DOHH2 (cell line): ENCODE measurements at regions not wholly inside any gene's neighbourhood (a gene's known extent, or its start where the extent isn't known, plus 50 kb on each side); places are given as distances from the start of the nearest gene placed in this dataset.

Experiments
- H3F3A ChIP-seq: fragments of 200-600 bp; sonication (generic), shearing (Covaris generic); 2 replicates; pipeline ENCODE4 v1.6.0; 2016; ENCODE audit warnings: antibody characterized with exemption, mild to moderate bottlenecking; ENCODE audit not compliant: control insufficient read depth, insufficient read depth
- H3K27ac ChIP-seq: fragments of 200-600 bp; sonication (generic); 2 replicates; pipeline ENCODE4 v1.5.1; 2014; ENCODE audit warnings: low read depth, mild to moderate bottlenecking, low read length, moderate library complexity
- H3K27me3 ChIP-seq: fragments of 200-600 bp; sonication (generic); 2 replicates; pipeline ENCODE4 v1.6.1; 2014; ENCODE audit warnings: mild to moderate bottlenecking, low read length, mixed read lengths; ENCODE audit not compliant: control insufficient read depth
- H3K36me3 ChIP-seq: fragments of 200-600 bp; sonication (generic); 2 replicates; pipeline ENCODE4 v1.6.1; 2014; ENCODE audit warnings: mild to moderate bottlenecking, low read length, moderate library complexity, mixed read lengths; ENCODE audit not compliant: control insufficient read depth
- H3K4me1 ChIP-seq: fragments of 200-600 bp; sonication (generic); 2 replicates; pipeline ENCODE4 v1.6.1; 2014; ENCODE audit warnings: mild to moderate bottlenecking, low read length, mixed read lengths; ENCODE audit not compliant: control insufficient read depth
- H3K4me2 ChIP-seq: fragments of 200-600 bp; sonication (generic); 2 replicates; pipeline ENCODE4 v1.6.0; 2014; ENCODE audit warnings: mild to moderate bottlenecking, low read length, moderate library complexity
- H3K4me3 ChIP-seq: fragments of 200-600 bp; sonication (generic); 2 replicates; pipeline ENCODE4 v1.5.1; 2014; ENCODE audit warnings: mild to moderate bottlenecking, low read length, mixed read lengths
- H3K79me2 ChIP-seq: fragments of 200-600 bp; sonication (generic); 2 replicates; pipeline ENCODE4 v1.6.1; 2014; ENCODE audit warnings: mild to moderate bottlenecking, low read length, mixed read lengths; ENCODE audit not compliant: control insufficient read depth
- H3K9me2 ChIP-seq: fragments of 200-600 bp; sonication (generic); replicated peaks from 2 replicates; pipeline ENCODE4 v1.6.1; 2014; ENCODE audit warnings: mild to moderate bottlenecking, low read length, mixed read lengths; ENCODE audit not compliant: control insufficient read depth
- H3K9me3 ChIP-seq: fragments of 200-600 bp; sonication (generic); 2 replicates; pipeline ENCODE4 v1.6.1; 2014; ENCODE audit warnings: antibody characterized with exemption, low read length, mixed read lengths; ENCODE audit not compliant: control insufficient read depth, insufficient read depth
- H4K20me1 ChIP-seq: fragments of 200-600 bp; sonication (generic); 2 replicates; pipeline ENCODE4 v1.6.0; 2014; ENCODE audit warnings: low read depth, mild to moderate bottlenecking, antibody characterized with exemption, low read length, moderate library complexity; ENCODE audit not compliant: control insufficient read depth, insufficient read depth
- CTCF ChIP-seq: fragments of 200-600 bp; sonication (generic); IDR thresholded peaks from one replicate; pipeline ENCODE4 v1.5.1; 2014; ENCODE audit warnings: antibody characterized with exemption, mild to moderate bottlenecking, low read depth, low read length; ENCODE audit not compliant: poor library complexity, severe bottlenecking
- EZH2phosphoT487 ChIP-seq: fragments of 200-600 bp; sonication (generic); IDR thresholded peaks from 2 replicates; pipeline ENCODE4 v1.6.1; 2017; ENCODE audit warnings: borderline replicate concordance, mild to moderate bottlenecking, antibody characterized with exemption, low read length, moderate library complexity, mixed read lengths

- no peaks in the 10 kb centered on the region for H3K36me3 ChIP-seq
- H3K27me3 ChIP-seq = no peaks in the 10 kb centered on the region
- no peak overlapping the region for H3K4me3 ChIP-seq
- no peak overlapping the region for H3K4me2 ChIP-seq
- no peaks in the 10 kb centered on the region for H3F3A ChIP-seq
- no peaks in the 10 kb centered on the region for H3K79me2 ChIP-seq
- H3K9me3 ChIP-seq = no peaks in the 10 kb centered on the region
- H3K27ac ChIP-seq = no peak overlapping the region
- H3K9me2 ChIP-seq = no peaks in the 10 kb centered on the region
- TF ChIP-seq EZH2phosphoT487 (no peak), CTCF (no peak)
- no peaks in the 10 kb centered on the region for H3K4me1 ChIP-seq
- no peaks in the 10 kb centered on the region for H4K20me1 ChIP-seq
Observed at GRCh38 chr5:96014395-96014794, 52.7 kb upstream of the ELL2 start.

- no peaks in the 10 kb centered on the region for H3K27me3 ChIP-seq
- no peak overlapping the region for H3K27ac ChIP-seq
- no peaks in the 10 kb centered on the region for H3K36me3 ChIP-seq
- no peak for TF ChIP-seq CTCF
- no peak for TF ChIP-seq EZH2phosphoT487
- no peaks in the 10 kb centered on the region for H3F3A ChIP-seq
- no peaks in the 10 kb centered on the region for H3K9me3 ChIP-seq
- no peaks in the 10 kb centered on the region for H4K20me1 ChIP-seq
- H3K4me2 ChIP-seq = no peak overlapping the region
- no peaks in the 10 kb centered on the region for H3K9me2 ChIP-seq
- no peaks in the 10 kb centered on the region for H3K79me2 ChIP-seq
- no peaks in the 10 kb centered on the region for H3K4me1 ChIP-seq
- no peak overlapping the region for H3K4me3 ChIP-seq
Observed at GRCh38 chr5:96013254-96013653, 51.6 kb upstream of the ELL2 start.

- TF ChIP-seq CTCF (no peak), EZH2phosphoT487 (no peak)
- Histone ChIP-seq H3K27ac (no peak overlapping the region), H4K20me1 (no peaks in the 10 kb centered on the region), H3K9me3 (no peaks in the 10 kb centered on the region), H3K79me2 (no peaks in the 10 kb centered on the region), H3K4me2 (no peak overlapping the region), H3K4me1 (no peaks in the 10 kb centered on the region), H3K27me3 (no peaks in the 10 kb centered on the region), H3K9me2 (no peaks in the 10 kb centered on the region), H3K4me3 (no peak overlapping the region), H3K36me3 (no peaks in the 10 kb centered on the region), H3F3A (no peaks in the 10 kb centered on the region)
Observed at GRCh38 chr5:96012399-96012798, 50.7 kb upstream of the ELL2 start.
